H9 (cell line): ENCODE measurements at regions not wholly inside any gene's neighbourhood (a gene's known extent, or its start where the extent isn't known, plus 50 kb on each side); places are given as distances from the start of the nearest gene placed in this dataset.

ENCODE experiments used
- DNase-seq: peaks from one replicate; pipeline ENCODE4 v3.0.0-alpha.2; 2017
- H2AFZ ChIP-seq: one replicate; pipeline ENCODE4 v1.6.1; 2013; ENCODE audit warnings: mild to moderate bottlenecking, low read length, control low read depth, moderate library complexity
- H2AK5ac ChIP-seq: 2 replicates; pipeline ENCODE4 v1.6.1; 2013; ENCODE audit warnings: low read length, control low read depth, mixed read lengths; ENCODE audit not compliant: insufficient read length
- H2BK120ac ChIP-seq: one replicate; pipeline ENCODE4 v1.6.1; 2013; ENCODE audit warnings: low read depth, mild to moderate bottlenecking, low read length, control low read depth, inconsistent platforms; ENCODE audit not compliant: poor library complexity, severe bottlenecking
- H2BK12ac ChIP-seq: 2 replicates; pipeline ENCODE4 v1.6.1; 2013; ENCODE audit warnings: low read length, control low read depth, mixed read lengths, low read depth; ENCODE audit not compliant: insufficient read length
- H2BK15ac ChIP-seq: 2 replicates; pipeline ENCODE4 v1.6.1; 2013; ENCODE audit warnings: low read depth, low read length, control low read depth
- H2BK20ac ChIP-seq: one replicate; pipeline ENCODE4 v1.6.1; 2013; ENCODE audit warnings: low read depth, mild to moderate bottlenecking, low read length, control low read depth, inconsistent platforms; ENCODE audit not compliant: poor library complexity, severe bottlenecking
- H2BK5ac ChIP-seq: 2 replicates; pipeline ENCODE4 v1.6.1; 2013; ENCODE audit warnings: low read length, control low read depth, mixed read lengths; ENCODE audit not compliant: insufficient read length
- H3K14ac ChIP-seq: 2 replicates; pipeline ENCODE4 v1.6.1; 2013; ENCODE audit warnings: low read length, control low read depth; ENCODE audit not compliant: insufficient read depth
- H3K18ac ChIP-seq: 2 replicates; pipeline ENCODE4 v1.6.1; 2013; ENCODE audit warnings: low read depth, mild to moderate bottlenecking, mixed read lengths, low read length, control low read depth; ENCODE audit not compliant: insufficient read length
- H3K23ac ChIP-seq: 2 replicates; pipeline ENCODE4 v1.6.1; 2013; ENCODE audit warnings: low read length, control low read depth, mixed read lengths, low read depth; ENCODE audit not compliant: insufficient read length
- H3K23me2 ChIP-seq: 2 replicates; pipeline ENCODE4 v1.6.1; 2013; ENCODE audit warnings: low read depth, mild to moderate bottlenecking, mixed read lengths, low read length, control low read depth; ENCODE audit not compliant: insufficient read length, poor library complexity, severe bottlenecking
- H3K27ac ChIP-seq: 2 replicates; pipeline ENCODE4 v1.5.1; 2013; ENCODE audit warnings: low read length, control low read depth, mixed read lengths, low read depth; ENCODE audit not compliant: insufficient read length
- H3K27me3 ChIP-seq: 2 replicates; pipeline ENCODE4 v1.6.1; 2013; ENCODE audit warnings: low read length, control low read depth, inconsistent platforms; ENCODE audit not compliant: insufficient read depth
- H3K4ac ChIP-seq: 2 replicates; pipeline ENCODE4 v1.6.1; 2013; ENCODE audit warnings: low read depth, mild to moderate bottlenecking, control low read depth, inconsistent platforms, low read length, moderate library complexity
- H3K4me1 ChIP-seq: 2 replicates; pipeline ENCODE4 v1.6.1; 2013; ENCODE audit warnings: low read length, control low read depth, inconsistent platforms; ENCODE audit not compliant: insufficient read depth
- H3K4me2 ChIP-seq: 2 replicates; pipeline ENCODE4 v1.6.1; 2013; ENCODE audit warnings: low read length, control low read depth, mixed read lengths; ENCODE audit not compliant: insufficient read length, insufficient read depth
- H3K56ac ChIP-seq: 2 replicates; pipeline ENCODE4 v1.6.1; 2013; ENCODE audit warnings: low read depth, mild to moderate bottlenecking, mixed read lengths, low read length, control low read depth; ENCODE audit not compliant: insufficient read length
- H3K79me1 ChIP-seq: 2 replicates; pipeline ENCODE4 v1.6.1; 2013; ENCODE audit warnings: low read depth, mild to moderate bottlenecking, moderate library complexity, low read length, control low read depth, inconsistent platforms; ENCODE audit not compliant: insufficient read depth, poor library complexity, severe bottlenecking
- H3K79me2 ChIP-seq: 2 replicates; pipeline ENCODE4 v1.6.1; 2013; ENCODE audit warnings: low read length, control low read depth, inconsistent platforms; ENCODE audit not compliant: insufficient read depth
- H3K9ac ChIP-seq: 2 replicates; pipeline ENCODE4 v1.6.1; 2013; ENCODE audit warnings: low read length, control low read depth, mixed read lengths; ENCODE audit not compliant: insufficient read length; ENCODE audit errors: extremely low read depth
- H3K9me3 ChIP-seq: one replicate; pipeline ENCODE4 v1.6.1; 2013; ENCODE audit warnings: low read depth, low read length, inconsistent platforms; ENCODE audit not compliant: control insufficient read depth
- H3T11ph ChIP-seq: one replicate; pipeline ENCODE4 v1.6.1; 2013; ENCODE audit warnings: mild to moderate bottlenecking, low read length, control low read depth, inconsistent platforms
- H4K20me1 ChIP-seq: one replicate; pipeline ENCODE4 v1.6.1; 2013; ENCODE audit not compliant: control insufficient read depth, insufficient read length, insufficient read depth
- H4K5ac ChIP-seq: 2 replicates; pipeline ENCODE4 v1.6.1; 2013; ENCODE audit warnings: low read depth, mild to moderate bottlenecking, mixed read lengths, low read length, control low read depth; ENCODE audit not compliant: insufficient read length
- H4K8ac ChIP-seq: replicated peaks from 2 replicates; pipeline ENCODE4 v1.6.1; 2013; ENCODE audit warnings: low read length, control low read depth, mixed read lengths, low read depth; ENCODE audit not compliant: insufficient read length
- H4K91ac ChIP-seq: 2 replicates; pipeline ENCODE4 v1.6.1; 2013; ENCODE audit warnings: low read depth, mild to moderate bottlenecking, moderate library complexity, mixed read lengths, low read length, control low read depth; ENCODE audit not compliant: insufficient read length
- H3K27ac Mint-ChIP-seq, 3 experiments: 2 replicates in 2 of 3; 3 replicates in 1 of 3; pipeline ENCODE4 v1.8.0; 2020 to 2021; ENCODE audit warnings: mixed read lengths in 3 of 3, mild to moderate bottlenecking in 1 of 3, moderate library complexity in 1 of 3
- H3K27me3 Mint-ChIP-seq: 2 replicates; pipeline ENCODE4 v1.8.0; 2021; ENCODE audit warnings: low read depth, mild to moderate bottlenecking, moderate library complexity, mixed read lengths
- H3K36me3 Mint-ChIP-seq, 3 experiments: 2 replicates in 2 of 3; 3 replicates in 1 of 3; pipeline ENCODE4 v1.8.0; 2020 to 2021; ENCODE audit warnings: low read depth in 3 of 3, mixed read lengths in 3 of 3; ENCODE audit not compliant: insufficient read depth in 1 of 3
- H3K4me1 Mint-ChIP-seq, 2 experiments: 2 replicates each; pipeline ENCODE4 v1.8.0; 2020; ENCODE audit warnings: mixed read lengths in 2 of 2
- H3K4me3 Mint-ChIP-seq, 2 experiments: 2 replicates in 1 of 2; 3 replicates in 1 of 2; pipeline ENCODE4 v1.8.0; 2020 to 2021; ENCODE audit warnings: mild to moderate bottlenecking in 2 of 2, mixed read lengths in 2 of 2, moderate library complexity in 1 of 2
- H3K9me3 Mint-ChIP-seq, 2 experiments: 2 replicates in 1 of 2; 3 replicates in 1 of 2; pipeline ENCODE4 v1.8.0; 2020; ENCODE audit warnings: mild to moderate bottlenecking in 2 of 2, mixed read lengths in 2 of 2, moderate library complexity in 1 of 2
- CTCF ChIP-seq: fragments of 200-600 bp; sonication (generic); conservative IDR thresholded peaks from 3 replicates; pipeline ENCODE4 v1.8.0; 2021; ENCODE audit warnings: antibody characterized with exemption, mild to moderate bottlenecking
- WGBS: extraction: QIAGEN DNeasy Blood & Tissue Kit; methylation state at CpG from one replicate; pipeline ENCODE4 v1.1.7; 2013; ENCODE audit warnings: missing lambda C conversion rate, low lambda C conversion rate, mixed read lengths; ENCODE audit not compliant: insufficient read length; ENCODE audit errors: extremely low coverage; 5-methylcytosine and 5-hydroxymethylcytosine counted together

- Histone ChIP-seq H3K4me1 (peaks cover 9% of the 10 kb centered on the region; the same call in 1 of the 2 replicates), H2BK12ac (no peak overlapping the region), H2BK120ac (no peak overlapping the region), H3K23ac (no peak overlapping the region), H2BK5ac (no peak overlapping the region), H2BK15ac (no peak overlapping the region), H3K14ac (no peak overlapping the region), H3K18ac (no peak overlapping the region), H3K27ac (no peak overlapping the region), H4K5ac (no peak overlapping the region), H4K8ac (no peak overlapping the region), H3K79me2 (no peaks in the 10 kb centered on the region), H3K79me1 (no peaks in the 10 kb centered on the region), H3K56ac (no peak overlapping the region), H3K9me3 (no peaks in the 10 kb centered on the region), H3K4ac (no peak overlapping the region), H2AK5ac (no peak overlapping the region), H3K27me3 (no peaks in the 10 kb centered on the region), H3T11ph (no peak overlapping the region), H2AFZ (no peak overlapping the region), H2BK20ac (no peak overlapping the region), H3K23me2 (no peaks in the 10 kb centered on the region), H4K91ac (no peak overlapping the region), H3K4me2 (no peak overlapping the region), H4K20me1 (no peaks in the 10 kb centered on the region), H3K9ac (no peak overlapping the region)
- no peaks in the 10 kb centered on the region for H3K9me3 Mint-ChIP-seq
- DNase-seq = no peak
- no peak overlapping the region for H3K4me3 Mint-ChIP-seq
- H3K4me1 Mint-ChIP-seq = peaks cover 40 to 43% of the 10 kb centered on the region in 2 experiments
- WGBS = no CpG with 5 or more reads among the region's 4 CpGs
- no peaks in the 10 kb centered on the region for H3K27me3 Mint-ChIP-seq
- H3K27ac Mint-ChIP-seq = no peak overlapping the region
- TF ChIP-seq CTCF = no peak
- no peaks in the 10 kb centered on the region for H3K36me3 Mint-ChIP-seq
These were observed 292.0 kb upstream of the PLXNA2 start for GRCh38 chr1:208536212-208536611.
